ENCODE measurements at regions not wholly inside any gene's neighbourhood (a gene's known extent, or its start where the extent isn't known, plus 50 kb on each side); places are given as distances from the start of the nearest gene placed in this dataset.

DNA sequence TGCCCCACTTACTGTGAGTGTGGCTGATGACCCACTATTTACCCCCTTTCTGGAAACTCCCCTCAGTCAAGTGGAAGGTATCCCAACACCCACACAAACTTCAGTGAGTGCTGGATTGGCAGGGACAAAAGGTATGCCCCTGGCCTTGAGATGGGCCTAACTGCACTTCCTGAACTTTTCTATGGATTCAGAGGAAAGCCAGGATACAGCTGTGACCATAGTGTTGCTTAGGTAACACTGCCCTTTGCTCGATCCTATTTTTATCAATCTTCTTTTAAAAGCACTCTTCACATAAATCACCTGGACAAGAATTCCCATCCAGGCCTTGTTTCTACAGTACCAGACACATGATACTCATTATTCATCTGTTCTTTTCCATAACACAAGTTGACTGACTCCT lies 671.5 kb upstream of the SLC8A1 start:
- no peaks in the 10 kb centered on the region for H4K20me1 ChIP-seq (ENCODE audit: insufficient read depth, low read length)
- no peak for DNase-seq
- no peaks in the 10 kb centered on the region for H3K27me3 ChIP-seq (replicated peaks; ENCODE audit: insufficient read depth, low read length)
- H3K27ac ChIP-seq (ENCODE audit: low read length) = no peak overlapping the region
- no peak overlapping the region for H2AFZ ChIP-seq (ENCODE audit: low read length)
- no peak for TF ChIP-seq EZH2phosphoT487 (IDR thresholded peaks at IDR 0.05; ENCODE audit: low read length)
- TF ChIP-seq, protein P1, sequence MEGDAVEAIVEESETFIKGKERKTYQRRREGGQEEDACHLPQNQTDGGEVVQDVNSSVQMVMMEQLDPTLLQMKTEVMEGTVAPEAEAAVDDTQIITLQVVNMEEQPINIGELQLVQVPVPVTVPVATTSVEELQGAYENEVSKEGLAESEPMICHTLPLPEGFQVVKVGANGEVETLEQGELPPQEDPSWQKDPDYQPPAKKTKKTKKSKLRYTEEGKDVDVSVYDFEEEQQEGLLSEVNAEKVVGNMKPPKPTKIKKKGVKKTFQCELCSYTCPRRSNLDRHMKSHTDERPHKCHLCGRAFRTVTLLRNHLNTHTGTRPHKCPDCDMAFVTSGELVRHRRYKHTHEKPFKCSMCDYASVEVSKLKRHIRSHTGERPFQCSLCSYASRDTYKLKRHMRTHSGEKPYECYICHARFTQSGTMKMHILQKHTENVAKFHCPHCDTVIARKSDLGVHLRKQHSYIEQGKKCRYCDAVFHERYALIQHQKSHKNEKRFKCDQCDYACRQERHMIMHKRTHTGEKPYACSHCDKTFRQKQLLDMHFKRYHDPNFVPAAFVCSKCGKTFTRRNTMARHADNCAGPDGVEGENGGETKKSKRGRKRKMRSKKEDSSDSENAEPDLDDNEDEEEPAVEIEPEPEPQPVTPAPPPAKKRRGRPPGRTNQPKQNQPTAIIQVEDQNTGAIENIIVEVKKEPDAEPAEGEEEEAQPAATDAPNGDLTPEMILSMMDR (IDR thresholded peaks at IDR 0.05; ENCODE audit: low read length) = no peak
- no peak for TF ChIP-seq EZH2 (optimal IDR thresholded peaks at IDR 0.05; ENCODE audit: low read depth, low read length)
- no peaks in the 10 kb centered on the region for H3K9me3 ChIP-seq (replicated peaks; ENCODE audit: insufficient read depth, low read length)
- H3K9ac ChIP-seq (ENCODE audit: low read length) = no peak overlapping the region
- H3F3A ChIP-seq (ENCODE audit: insufficient read depth, low read length) = no peaks in the 10 kb centered on the region
- no peaks in the 10 kb centered on the region for H3K79me2 ChIP-seq (ENCODE audit: low read length)
- no peaks in the 10 kb centered on the region for H3K4me1 ChIP-seq (ENCODE audit: low read length)
- H3K36me3 ChIP-seq (replicated peaks; ENCODE audit: insufficient read depth, low read length) = no peaks in the 10 kb centered on the region
- H3K9me2 ChIP-seq (replicated peaks; ENCODE audit: insufficient read depth, low read length) = no peaks in the 10 kb centered on the region
- no peak overlapping the region for H3K4me3 ChIP-seq (ENCODE audit: low read length)
- no peak overlapping the region for H3K4me2 ChIP-seq (ENCODE audit: low read depth, low read length)

DNA sequence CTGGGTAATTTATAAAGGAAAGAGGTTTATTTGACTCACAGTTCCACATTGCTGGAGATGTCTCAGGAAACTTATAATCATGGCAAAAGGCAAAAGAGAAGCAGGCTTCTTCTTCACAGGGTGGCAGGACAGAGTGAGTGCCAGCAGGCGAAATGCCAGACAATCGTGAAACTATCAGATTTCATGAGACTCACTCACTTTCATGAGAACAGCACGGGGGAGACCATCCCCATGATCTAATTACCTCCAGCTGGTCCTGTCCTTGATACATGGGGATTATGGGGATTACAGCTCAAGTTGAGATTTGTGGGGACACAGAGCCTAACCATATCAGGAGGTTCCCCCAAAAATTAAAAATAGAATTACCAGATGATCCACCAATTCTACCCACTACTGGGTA lies 675.5 kb upstream of the SLC8A1 start:
- Histone ChIP-seq H3K4me3 (ENCODE audit: low read length) (no peak overlapping the region), H3K4me2 (ENCODE audit: low read depth, low read length) (no peak overlapping the region), H3K4me1 (ENCODE audit: low read length) (no peaks in the 10 kb centered on the region), H3K9ac (ENCODE audit: low read length) (no peak overlapping the region), H3K9me2 (replicated peaks; ENCODE audit: insufficient read depth, low read length) (no peaks in the 10 kb centered on the region), H3K27me3 (replicated peaks; ENCODE audit: insufficient read depth, low read length) (no peaks in the 10 kb centered on the region), H3K79me2 (ENCODE audit: low read length) (no peaks in the 10 kb centered on the region), H4K20me1 (ENCODE audit: insufficient read depth, low read length) (no peaks in the 10 kb centered on the region), H3K27ac (ENCODE audit: low read length) (no peak overlapping the region), H3K9me3 (replicated peaks; ENCODE audit: insufficient read depth, low read length) (no peaks in the 10 kb centered on the region), H3F3A (ENCODE audit: insufficient read depth, low read length) (no peaks in the 10 kb centered on the region), H3K36me3 (replicated peaks; ENCODE audit: insufficient read depth, low read length) (no peaks in the 10 kb centered on the region), H2AFZ (ENCODE audit: low read length) (no peak overlapping the region)
- no peak for TF ChIP-seq EZH2 (optimal IDR thresholded peaks at IDR 0.05; ENCODE audit: low read depth, low read length)
- TF ChIP-seq, protein P1 (IDR thresholded peaks at IDR 0.05; ENCODE audit: low read length) = no peak
- TF ChIP-seq EZH2phosphoT487 (IDR thresholded peaks at IDR 0.05; ENCODE audit: low read length) = no peak
- no peak for DNase-seq

DNA sequence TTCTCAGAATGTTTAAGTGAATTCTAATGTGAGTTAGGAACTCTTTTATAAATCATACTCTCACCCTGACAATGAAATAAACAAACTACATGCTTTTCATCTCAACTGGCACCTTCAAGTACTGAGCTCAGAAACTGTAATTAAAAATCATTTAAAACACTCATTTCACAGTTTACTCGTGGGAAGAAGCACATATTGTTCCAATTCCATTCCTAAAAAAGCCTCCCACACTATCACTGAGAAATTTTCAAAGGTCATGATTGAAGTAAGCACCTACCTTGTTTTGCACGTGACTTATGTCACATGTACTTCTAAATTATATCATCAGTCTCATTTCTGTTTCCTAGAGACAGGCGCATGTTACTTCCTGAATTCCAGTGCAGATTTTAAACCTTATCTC lies 678.1 kb upstream of the SLC8A1 start:
- H3K4me1 ChIP-seq (ENCODE audit: low read length) = no peaks in the 10 kb centered on the region
- no peak overlapping the region for H3K4me3 ChIP-seq (ENCODE audit: low read length)
- H3K27me3 ChIP-seq (replicated peaks; ENCODE audit: insufficient read depth, low read length) = no peaks in the 10 kb centered on the region
- no peak overlapping the region for H3K9ac ChIP-seq (ENCODE audit: low read length)
- H3K27ac ChIP-seq (ENCODE audit: low read length) = no peak overlapping the region
- H3K9me2 ChIP-seq (replicated peaks; ENCODE audit: insufficient read depth, low read length) = no peaks in the 10 kb centered on the region
- TF ChIP-seq, protein P1 (IDR thresholded peaks at IDR 0.05; ENCODE audit: low read length) = no peak
- TF ChIP-seq EZH2phosphoT487 (IDR thresholded peaks at IDR 0.05; ENCODE audit: low read length) = no peak
- TF ChIP-seq EZH2 (optimal IDR thresholded peaks at IDR 0.05; ENCODE audit: low read depth, low read length) = no peak
- no peak overlapping the region for H2AFZ ChIP-seq (ENCODE audit: low read length)
- no peaks in the 10 kb centered on the region for H4K20me1 ChIP-seq (ENCODE audit: insufficient read depth, low read length)
- no peaks in the 10 kb centered on the region for H3K36me3 ChIP-seq (replicated peaks; ENCODE audit: insufficient read depth, low read length)
- H3F3A ChIP-seq (ENCODE audit: insufficient read depth, low read length) = no peaks in the 10 kb centered on the region
- no peak overlapping the region for H3K4me2 ChIP-seq (ENCODE audit: low read depth, low read length)
- no peak for DNase-seq
- no peaks in the 10 kb centered on the region for H3K79me2 ChIP-seq (ENCODE audit: low read length)
- no peaks in the 10 kb centered on the region for H3K9me3 ChIP-seq (replicated peaks; ENCODE audit: insufficient read depth, low read length)

All from MM.1S (cell line).